Cardiac muscle cell (in vitro differentiated cells and primary cell): ENCODE measurements at regions not wholly inside any gene's neighbourhood (a gene's known extent, or its start where the extent isn't known, plus 50 kb on each side); places are given as distances from the start of the nearest gene placed in this dataset.

ENCODE experiments used
- DNase-seq, 2 donors: peaks; one replicate each; pipeline versions ENCODE4 v3.0.0 to v3.0.0-alpha.2; 2010 to 2017; ENCODE audit warnings: low read depth in 1 of 2, low spot score in 1 of 2
- H3K27ac ChIP-seq: fragments of 200-600 bp; sonication (generic); 2 replicates; pipeline ENCODE4 v1.5.1; 2016
- H3K27me3 ChIP-seq: fragments of 200-600 bp; sonication (generic); 2 replicates; pipeline ENCODE4 v1.6.0; 2016; ENCODE audit warnings: control low read depth
- H3K36me3 ChIP-seq: fragments of 200-600 bp; sonication (generic); 2 replicates; pipeline ENCODE4 v1.5.1; 2016; ENCODE audit warnings: control low read depth
- H3K4me1 ChIP-seq: fragments of 200-600 bp; sonication (generic); 2 replicates; pipeline ENCODE4 v1.8.1; 2017; ENCODE audit warnings: low read depth, mild to moderate bottlenecking, mixed run types
- H3K4me3 ChIP-seq: fragments of 200-600 bp; sonication (generic); 2 replicates; pipeline ENCODE4 v1.5.1; 2016; ENCODE audit warnings: mild to moderate bottlenecking
- H3K9me3 ChIP-seq: fragments of 200-600 bp; sonication (generic); 2 replicates; pipeline ENCODE4 v1.5.1; 2017; ENCODE audit warnings: low read depth, mild to moderate bottlenecking, control low read depth
- TF ChIP-seq, protein P1 (sequence below): IDR thresholded peaks from 2 replicates; pipeline ENCODE4 v1.5.1; 2012; ENCODE audit warnings: low read depth, mild to moderate bottlenecking, low read length

DNA sequence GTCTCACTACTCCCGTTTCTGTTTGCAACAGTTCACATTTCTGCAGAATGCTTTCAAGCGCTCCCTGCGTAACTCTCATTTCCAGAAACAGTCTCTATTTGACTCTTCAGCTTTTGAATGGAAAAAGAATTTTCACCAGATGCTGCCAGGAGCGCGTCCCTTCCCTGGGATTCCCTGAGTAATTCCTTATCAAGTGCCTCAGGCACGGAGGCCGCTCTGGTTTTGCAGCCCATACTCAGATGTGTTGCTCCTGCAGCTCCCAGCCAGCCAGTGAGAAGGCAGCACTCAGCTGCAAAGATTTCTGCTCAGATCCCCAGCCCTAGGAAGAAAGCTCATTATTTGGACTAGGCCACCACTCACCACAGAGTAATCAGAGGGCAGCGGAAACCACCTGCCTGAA, 161.1 kb upstream of the CHST15 start:
- H3K27ac ChIP-seq: no peak overlapping the region
- H3K27me3 ChIP-seq: no peaks in the 10 kb centered on the region
- peak in 1 of 2 donors; percentile 17 for DNase-seq
- no peaks in the 10 kb centered on the region for H3K4me1 ChIP-seq
- no peaks in the 10 kb centered on the region for H3K9me3 ChIP-seq
- H3K4me3 ChIP-seq: no peak overlapping the region
- H3K36me3 ChIP-seq: no peaks in the 10 kb centered on the region
- TF ChIP-seq, protein P1, sequence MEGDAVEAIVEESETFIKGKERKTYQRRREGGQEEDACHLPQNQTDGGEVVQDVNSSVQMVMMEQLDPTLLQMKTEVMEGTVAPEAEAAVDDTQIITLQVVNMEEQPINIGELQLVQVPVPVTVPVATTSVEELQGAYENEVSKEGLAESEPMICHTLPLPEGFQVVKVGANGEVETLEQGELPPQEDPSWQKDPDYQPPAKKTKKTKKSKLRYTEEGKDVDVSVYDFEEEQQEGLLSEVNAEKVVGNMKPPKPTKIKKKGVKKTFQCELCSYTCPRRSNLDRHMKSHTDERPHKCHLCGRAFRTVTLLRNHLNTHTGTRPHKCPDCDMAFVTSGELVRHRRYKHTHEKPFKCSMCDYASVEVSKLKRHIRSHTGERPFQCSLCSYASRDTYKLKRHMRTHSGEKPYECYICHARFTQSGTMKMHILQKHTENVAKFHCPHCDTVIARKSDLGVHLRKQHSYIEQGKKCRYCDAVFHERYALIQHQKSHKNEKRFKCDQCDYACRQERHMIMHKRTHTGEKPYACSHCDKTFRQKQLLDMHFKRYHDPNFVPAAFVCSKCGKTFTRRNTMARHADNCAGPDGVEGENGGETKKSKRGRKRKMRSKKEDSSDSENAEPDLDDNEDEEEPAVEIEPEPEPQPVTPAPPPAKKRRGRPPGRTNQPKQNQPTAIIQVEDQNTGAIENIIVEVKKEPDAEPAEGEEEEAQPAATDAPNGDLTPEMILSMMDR: no peak

DNA sequence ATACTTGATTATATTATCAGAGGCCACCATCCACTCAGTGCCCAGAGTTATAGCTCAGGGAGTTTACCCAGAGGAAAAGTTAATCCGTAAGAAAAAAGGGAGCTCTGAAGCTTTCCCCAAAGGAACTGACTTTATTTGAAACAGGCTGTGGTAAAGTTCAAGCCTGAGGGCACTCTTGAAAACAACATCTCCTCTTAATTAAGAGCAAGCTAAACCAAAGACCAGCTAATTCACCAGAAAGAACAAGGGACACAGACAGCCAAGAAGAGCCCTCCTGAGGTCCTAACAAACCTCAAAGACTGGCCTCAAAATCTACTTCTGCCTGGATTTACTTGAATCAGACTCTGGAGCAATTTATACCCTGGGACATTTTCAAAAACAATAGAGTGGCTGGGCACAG, 159.6 kb upstream of the CHST15 start:
- DNase-seq: no peak
- Histone ChIP-seq H3K4me1 (no peaks in the 10 kb centered on the region), H3K9me3 (no peaks in the 10 kb centered on the region), H3K36me3 (no peaks in the 10 kb centered on the region), H3K27me3 (no peaks in the 10 kb centered on the region), H3K4me3 (no peak overlapping the region), H3K27ac (no peak overlapping the region)
- TF ChIP-seq, protein P1: no peak

DNA sequence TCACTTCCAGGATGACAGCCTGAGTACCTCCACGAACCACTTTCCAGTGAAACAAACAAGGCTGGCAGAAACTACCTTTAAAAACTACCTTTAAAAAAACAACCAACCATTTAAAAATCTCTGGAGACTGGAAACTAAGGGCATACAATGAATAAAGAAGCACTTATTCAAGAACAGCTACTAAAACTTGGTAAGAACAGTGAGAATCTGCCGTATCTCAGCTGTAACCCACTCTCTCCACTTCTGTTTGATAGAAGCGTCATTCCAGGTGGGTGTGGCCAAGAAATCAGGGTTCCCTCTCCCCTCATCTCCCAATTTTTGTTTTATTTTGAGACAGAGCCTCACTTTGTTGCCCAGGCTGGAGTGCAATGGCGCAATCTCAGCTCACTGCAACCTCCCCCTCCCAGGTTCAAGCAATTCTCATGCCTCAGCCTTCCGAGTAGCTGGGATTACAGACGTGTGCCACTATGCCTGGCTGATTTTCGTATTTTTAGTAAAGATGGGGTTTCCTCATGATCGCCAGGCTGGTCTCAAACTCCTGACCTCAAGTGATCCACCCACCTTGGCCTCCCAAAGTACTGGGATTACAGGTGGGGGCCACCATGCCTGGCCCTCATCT, 158.8 kb upstream of the CHST15 start:
- H3K4me1 ChIP-seq: no peaks in the 10 kb centered on the region
- TF ChIP-seq, protein P1: no peak
- H3K9me3 ChIP-seq: no peaks in the 10 kb centered on the region
- no peak overlapping the region for H3K4me3 ChIP-seq
- H3K27me3 ChIP-seq: no peaks in the 10 kb centered on the region
- no peak for DNase-seq
- no peaks in the 10 kb centered on the region for H3K36me3 ChIP-seq
- H3K27ac ChIP-seq: no peak overlapping the region

DNA sequence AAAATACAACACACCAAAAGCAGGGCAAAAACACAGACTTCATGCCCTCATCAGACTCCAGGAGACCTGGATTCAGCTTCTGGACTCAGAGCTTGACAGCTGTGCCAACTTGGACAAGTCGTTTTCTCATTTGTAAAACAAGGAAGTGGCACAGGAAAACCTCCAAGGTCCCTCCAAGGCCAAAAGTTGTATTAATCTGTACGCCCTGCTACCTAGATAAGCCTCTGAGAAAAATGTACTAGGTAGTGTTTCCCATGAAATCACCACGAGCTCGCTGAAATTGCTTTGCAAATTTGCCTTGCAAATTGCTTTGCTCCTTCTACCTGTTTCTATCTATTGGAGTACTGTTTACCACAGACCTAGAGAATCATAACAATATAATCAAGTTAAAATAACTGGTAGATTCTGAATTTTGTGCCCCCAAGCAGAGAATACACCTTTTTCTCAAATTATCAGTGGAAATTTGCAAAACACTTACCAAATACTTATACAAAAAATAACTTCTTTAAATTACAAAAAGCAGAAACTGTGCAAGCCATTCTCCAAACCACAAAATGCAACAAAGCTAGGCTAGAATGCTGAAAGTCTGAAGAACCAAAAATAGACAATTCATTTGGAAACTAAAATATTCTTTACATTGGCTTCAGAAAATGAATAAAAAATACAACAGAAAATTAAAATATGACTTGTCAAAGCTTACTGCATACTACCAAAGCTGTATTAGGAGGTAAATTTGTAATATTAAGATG, 158.1 kb upstream of the CHST15 start:
- Histone ChIP-seq H3K4me3 (no peak overlapping the region), H3K9me3 (no peaks in the 10 kb centered on the region), H3K4me1 (no peaks in the 10 kb centered on the region), H3K36me3 (no peaks in the 10 kb centered on the region), H3K27ac (no peak overlapping the region), H3K27me3 (no peaks in the 10 kb centered on the region)
- no peak for DNase-seq
- TF ChIP-seq, protein P1: no peak

DNA sequence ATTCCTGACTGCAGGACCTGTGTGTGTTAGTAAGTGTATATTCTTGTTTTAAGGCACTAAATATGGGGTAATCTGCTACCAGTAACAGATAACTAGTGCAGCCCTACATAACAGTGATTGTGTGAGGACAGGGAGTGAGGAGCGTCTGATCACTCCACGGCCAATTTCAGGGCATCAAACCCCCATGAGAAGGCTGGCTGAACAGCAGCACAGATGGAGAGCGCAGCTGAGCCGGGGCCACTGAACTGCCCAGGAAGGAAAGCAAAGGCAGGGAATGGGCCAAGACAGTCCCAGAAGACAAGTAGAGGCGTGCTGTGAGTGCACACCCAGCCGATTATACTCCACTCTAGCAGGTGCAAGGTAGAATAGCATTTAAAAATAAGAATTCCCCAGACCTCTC, 157.1 kb upstream of the CHST15 start:
- TF ChIP-seq, protein P1: no peak
- Histone ChIP-seq H3K9me3 (no peaks in the 10 kb centered on the region), H3K27ac (no peak overlapping the region), H3K4me3 (no peak overlapping the region), H3K4me1 (no peaks in the 10 kb centered on the region), H3K36me3 (no peaks in the 10 kb centered on the region), H3K27me3 (no peaks in the 10 kb centered on the region)
- no peak for DNase-seq
